ENCODE measurements at regions not wholly inside any gene's neighbourhood (a gene's known extent, or its start where the extent isn't known, plus 50 kb on each side); places are given as distances from the start of the nearest gene placed in this dataset.

GRCh38 chr1:193480755-193481154 is 294.3 kb upstream of the B3GALT2 start:
- POLR2A ChIA-PET = interaction anchor here (0.7 to 1.1 kb wide), 2 partner anchors 10 to 38 kb away, joined by 3 to 4 read pairs; no protein-coding TSS in a partner anchor
- no peak overlapping the region for H2AFZ ChIP-seq (ENCODE audit: low read length)

GRCh38 chr1:193479187-193479586 is 292.8 kb upstream of the B3GALT2 start:
- H3K4me3 ChIP-seq (ENCODE audit: low read depth, low read length, poor library complexity, severe bottlenecking) = no peak overlapping the region
- peaks cover 19% of the 10 kb centered on the region for H3K4me1 ChIP-seq (ENCODE audit: insufficient read depth, low read length, poor library complexity, severe bottlenecking)
- no peak overlapping the region for H3K27ac ChIP-seq (ENCODE audit: low read depth, low read length, poor library complexity, severe bottlenecking)
- POLR2A ChIA-PET = interaction anchor here (0.5 to 1.5 kb wide), 4 partner anchors 20 to 170 kb away, joined by 3 to 5 read pairs (median 4); no protein-coding TSS in a partner anchor
- no peaks in the 10 kb centered on the region for H3K36me3 ChIP-seq (ENCODE audit: insufficient read depth, low read length)
- no peaks in the 10 kb centered on the region for H3K9me2 ChIP-seq (ENCODE audit: insufficient read depth, low read length)
- no peaks in the 10 kb centered on the region for H4K20me1 ChIP-seq (ENCODE audit: insufficient read depth, low read length)
- no peak overlapping the region; the same call in 1 of the 2 replicates for H2AFZ ChIP-seq (ENCODE audit: low read length)
- H3K9me3 ChIP-seq (ENCODE audit: low read length) = no peaks in the 10 kb centered on the region
- BruUV-seq (replicated peaks) = no TSS peak
- peak; percentile 87 for DNase-seq (ENCODE audit: low spot score)
- TF ChIP-seq, protein P1, sequence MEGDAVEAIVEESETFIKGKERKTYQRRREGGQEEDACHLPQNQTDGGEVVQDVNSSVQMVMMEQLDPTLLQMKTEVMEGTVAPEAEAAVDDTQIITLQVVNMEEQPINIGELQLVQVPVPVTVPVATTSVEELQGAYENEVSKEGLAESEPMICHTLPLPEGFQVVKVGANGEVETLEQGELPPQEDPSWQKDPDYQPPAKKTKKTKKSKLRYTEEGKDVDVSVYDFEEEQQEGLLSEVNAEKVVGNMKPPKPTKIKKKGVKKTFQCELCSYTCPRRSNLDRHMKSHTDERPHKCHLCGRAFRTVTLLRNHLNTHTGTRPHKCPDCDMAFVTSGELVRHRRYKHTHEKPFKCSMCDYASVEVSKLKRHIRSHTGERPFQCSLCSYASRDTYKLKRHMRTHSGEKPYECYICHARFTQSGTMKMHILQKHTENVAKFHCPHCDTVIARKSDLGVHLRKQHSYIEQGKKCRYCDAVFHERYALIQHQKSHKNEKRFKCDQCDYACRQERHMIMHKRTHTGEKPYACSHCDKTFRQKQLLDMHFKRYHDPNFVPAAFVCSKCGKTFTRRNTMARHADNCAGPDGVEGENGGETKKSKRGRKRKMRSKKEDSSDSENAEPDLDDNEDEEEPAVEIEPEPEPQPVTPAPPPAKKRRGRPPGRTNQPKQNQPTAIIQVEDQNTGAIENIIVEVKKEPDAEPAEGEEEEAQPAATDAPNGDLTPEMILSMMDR (conservative IDR thresholded peaks at IDR 0.05; ENCODE audit: low read length) = no peak
- no peak for TF ChIP-seq EZH2phosphoT487 (IDR thresholded peaks at IDR 0.05; ENCODE audit: borderline replicate concordance, low read depth, low read length)
- no peaks in the 10 kb centered on the region for H3K79me2 ChIP-seq (ENCODE audit: insufficient read depth, low read depth, low read length)
- CTCF ChIA-PET (ENCODE audit: unreplicated experiment) = no interaction called here
- H3K4me2 ChIP-seq (ENCODE audit: low read length) = peak overlapping the region; percentile 42
- intact Hi-C loops (cut with micrococcal nuclease; ENCODE audit: unreplicated experiment) = loop anchor here (2.0 kb wide), 2 partner anchors 30 to 58 kb away; no protein-coding TSS in a partner anchor

More at GRCh38 chr1:193480755-193481154, 294.3 kb upstream of the B3GALT2 start:
- Histone ChIP-seq H4K20me1 (ENCODE audit: insufficient read depth, low read length) (no peaks in the 10 kb centered on the region), H3K4me2 (ENCODE audit: low read length) (no peak overlapping the region), H3K79me2 (ENCODE audit: insufficient read depth, low read depth, low read length) (no peaks in the 10 kb centered on the region), H3K4me3 (ENCODE audit: low read depth, low read length, poor library complexity, severe bottlenecking) (no peak overlapping the region), H3K27ac (ENCODE audit: low read depth, low read length, poor library complexity, severe bottlenecking) (no peak overlapping the region), H3K9me3 (ENCODE audit: low read length) (peaks cover 9% of the 10 kb centered on the region; the same call in 1 of the 2 replicates), H3K36me3 (ENCODE audit: insufficient read depth, low read length) (no peaks in the 10 kb centered on the region), H3K4me1 (ENCODE audit: insufficient read depth, low read length, poor library complexity, severe bottlenecking) (peaks cover 13% of the 10 kb centered on the region), H3K9me2 (ENCODE audit: insufficient read depth, low read length) (no peaks in the 10 kb centered on the region)
- CTCF ChIA-PET (ENCODE audit: unreplicated experiment) = no interaction called here
- intact Hi-C loops (cut with micrococcal nuclease; ENCODE audit: unreplicated experiment) = no loop called here
- TF ChIP-seq, protein P1 (conservative IDR thresholded peaks at IDR 0.05; ENCODE audit: low read length) = no peak
- no peak for TF ChIP-seq EZH2phosphoT487 (IDR thresholded peaks at IDR 0.05; ENCODE audit: borderline replicate concordance, low read depth, low read length)
- BruUV-seq (replicated peaks) = no TSS peak
- no peak for DNase-seq (ENCODE audit: low spot score)

DNA sequence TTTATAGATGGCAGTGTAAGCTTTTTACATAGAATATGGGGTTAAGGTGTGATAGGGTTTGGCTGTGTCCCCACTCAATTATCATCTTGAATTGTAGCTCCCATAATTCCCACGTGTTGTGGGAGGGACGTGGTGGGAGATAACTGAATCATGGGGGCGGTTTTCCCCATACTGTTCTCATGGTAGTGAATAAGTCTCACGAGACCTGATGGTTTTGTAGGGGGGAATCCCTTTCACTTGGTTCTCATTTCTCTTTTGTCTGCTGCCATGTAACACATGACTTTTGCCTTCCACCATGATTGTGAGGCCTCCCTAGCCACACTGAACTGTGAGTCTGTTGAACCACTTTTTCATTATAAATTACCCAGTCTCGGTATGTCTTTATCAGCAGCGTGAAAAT is 290.3 kb upstream of the B3GALT2 start:
- Histone ChIP-seq H4K20me1 (ENCODE audit: insufficient read depth, low read length) (no peaks in the 10 kb centered on the region), H3K4me2 (ENCODE audit: low read length) (no peak overlapping the region), H3K27ac (ENCODE audit: low read depth, low read length, poor library complexity, severe bottlenecking) (no peak overlapping the region), H3K79me2 (ENCODE audit: insufficient read depth, low read depth, low read length) (no peaks in the 10 kb centered on the region), H3K9me3 (ENCODE audit: low read length) (no peaks in the 10 kb centered on the region), H3K4me1 (ENCODE audit: insufficient read depth, low read length, poor library complexity, severe bottlenecking) (peaks cover 26% of the 10 kb centered on the region), H3K9me2 (ENCODE audit: insufficient read depth, low read length) (no peaks in the 10 kb centered on the region), H2AFZ (ENCODE audit: low read length) (no peak overlapping the region), H3K36me3 (ENCODE audit: insufficient read depth, low read length) (no peaks in the 10 kb centered on the region), H3K4me3 (ENCODE audit: low read depth, low read length, poor library complexity, severe bottlenecking) (no peak overlapping the region)
- no TSS peak for BruUV-seq (replicated peaks)
- TF ChIP-seq, protein P1 (conservative IDR thresholded peaks at IDR 0.05; ENCODE audit: low read length) = no peak
- TF ChIP-seq EZH2phosphoT487 (IDR thresholded peaks at IDR 0.05; ENCODE audit: borderline replicate concordance, low read depth, low read length) = no peak
- no peak for DNase-seq (ENCODE audit: low spot score)
- ChIA-PET POLR2A (interaction anchor here (0.6 to 2.5 kb wide), 10 partner anchors 8 to 78 kb away, joined by 3 to 9 read pairs (median 4); no protein-coding TSS in a partner anchor), CTCF (ENCODE audit: unreplicated experiment) (no interaction called here)
- intact Hi-C loops (cut with micrococcal nuclease; ENCODE audit: unreplicated experiment) = no loop called here
